Activated CD4-positive, alpha-beta T cell treated with anti-CD3 and anti-CD28 coated beads, Interleukin-10, Interleukin-2, amounts not matched to agents 100 ng/mL and 50 ng/mL, durations not matched to agents 16 hours and 8 hours (primary cell): ENCODE measurements at regions not wholly inside any gene's neighbourhood (a gene's known extent, or its start where the extent isn't known, plus 50 kb on each side); places are given as distances from the start of the nearest gene placed in this dataset.

Experiments used
- DNase-seq: peaks from one replicate; pipeline ENCODE4 v3.0.0-alpha.2; 2020

- DNase-seq: no peak
Observed at GRCh38 chr12:127539226-127539858, 727.6 kb upstream of the TMEM132C start.

GRCh38 chr12:127542391-127542790, 724.6 kb upstream of the TMEM132C start:
- DNase-seq: no peak

DNA sequence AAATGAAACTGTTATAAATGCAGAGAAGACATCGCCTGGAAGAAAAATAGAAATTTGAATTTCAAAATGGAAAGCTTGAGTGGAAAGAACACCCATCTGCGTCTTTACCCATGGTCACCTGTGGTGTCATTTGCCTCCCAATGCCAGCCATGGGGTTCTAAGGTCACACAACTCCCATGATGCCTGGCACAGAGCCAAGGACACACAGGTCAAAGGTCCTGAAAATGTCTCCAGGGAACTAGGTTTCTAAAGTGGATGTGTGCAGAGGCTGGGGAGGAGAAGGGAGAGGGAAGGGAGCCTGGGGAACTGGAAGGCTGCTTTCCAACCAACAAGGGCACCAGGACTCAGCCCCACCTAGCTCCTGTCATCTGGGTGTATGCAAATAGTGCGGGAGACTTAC, 724.0 kb upstream of the TMEM132C start:
- DNase-seq: no peak

- DNase-seq: no peak
Observed at GRCh38 chr12:127546721-127547505, 720.1 kb upstream of the TMEM132C start.

GRCh38 chr12:127548123-127548553, 718.8 kb upstream of the TMEM132C start:
- DNase-seq: no peak

GRCh38 chr12:127550271-127550670, 716.7 kb upstream of the TMEM132C start:
- DNase-seq: no peak

GRCh38 chr12:127552838-127553237, 714.1 kb upstream of the TMEM132C start:
- DNase-seq: no peak

DNA sequence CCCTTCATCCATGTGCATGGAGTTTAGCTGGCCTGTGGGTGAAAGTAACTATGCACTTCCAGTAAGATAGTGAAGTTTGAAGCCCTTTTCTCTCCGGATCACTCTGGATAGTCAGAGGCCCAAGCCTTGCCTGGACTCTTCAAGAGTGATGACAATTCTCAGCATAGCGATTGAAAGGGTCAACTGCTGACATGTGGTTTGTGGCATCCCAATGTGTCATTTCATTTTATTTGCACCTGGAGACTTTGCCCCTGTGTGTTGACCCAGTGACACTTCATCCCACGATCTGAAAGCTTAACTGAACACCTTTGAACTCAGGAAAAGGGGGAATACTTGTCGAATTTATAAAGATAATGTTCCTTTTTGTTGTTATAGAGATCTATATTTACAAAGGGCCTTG, 711.9 kb upstream of the TMEM132C start:
- no peak for DNase-seq

GRCh38 chr12:127556231-127556886, 710.6 kb upstream of the TMEM132C start:
- no peak for DNase-seq

- DNase-seq: no peak
Observed at GRCh38 chr12:127558361-127558760, 708.6 kb upstream of the TMEM132C start.

DNA sequence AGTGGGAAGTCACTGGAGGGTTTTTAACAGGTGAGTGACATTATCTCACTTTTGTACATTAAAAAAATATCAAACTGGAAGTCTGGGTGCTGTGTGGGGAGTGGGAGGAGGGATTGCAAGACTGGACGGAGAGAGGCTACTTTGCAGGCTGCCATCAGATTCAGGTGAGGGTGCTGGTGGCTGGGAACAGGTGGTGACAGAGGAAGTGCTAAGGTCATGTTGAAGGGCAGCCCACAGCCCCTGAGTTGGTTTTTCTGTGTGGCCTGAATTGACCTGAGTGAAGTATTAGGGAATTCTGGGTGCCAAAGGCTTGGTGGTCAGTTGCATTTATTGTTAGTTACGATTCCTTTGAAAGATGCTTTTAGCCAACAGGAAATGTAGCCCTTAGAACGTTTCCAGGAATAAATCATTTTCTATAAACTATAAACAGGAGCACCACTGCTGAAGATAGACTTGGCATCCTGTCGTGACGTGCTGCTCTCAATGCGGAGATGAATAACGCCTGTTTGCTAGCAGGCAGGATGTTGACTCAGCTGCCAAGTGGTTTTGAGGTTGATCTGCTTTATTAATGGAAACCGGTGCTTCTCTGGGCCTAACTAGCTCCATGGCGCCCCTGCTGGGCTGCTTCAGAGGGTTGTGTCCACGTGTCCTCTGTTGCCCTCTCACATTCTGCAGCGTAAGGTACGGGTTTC, 707.5 kb upstream of the TMEM132C start:
- peak; percentile 95 for DNase-seq

- DNase-seq: no peak
Observed at GRCh38 chr12:127560041-127560478, 706.9 kb upstream of the TMEM132C start.

DNA sequence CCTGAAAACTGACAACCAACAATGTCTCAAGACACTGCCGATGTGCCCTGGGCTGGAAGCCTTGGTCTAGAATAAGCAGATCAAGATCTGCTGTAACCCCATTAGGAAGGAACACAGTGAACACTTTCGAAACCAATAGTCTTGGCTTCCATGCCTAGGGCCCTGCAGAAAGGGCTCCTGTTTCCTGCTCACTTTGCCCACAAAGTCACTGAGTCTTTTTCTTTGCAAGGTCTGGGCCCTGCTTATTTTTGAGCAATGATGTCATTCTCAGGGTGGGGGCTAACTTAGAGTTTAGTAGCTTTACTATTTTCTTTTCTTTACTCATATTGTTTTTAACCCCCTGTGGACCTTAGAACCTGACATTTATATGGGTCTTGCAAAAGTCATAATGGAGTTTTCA, 704.2 kb upstream of the TMEM132C start:
- no peak for DNase-seq

GRCh38 chr12:127565241-127565640, 701.7 kb upstream of the TMEM132C start:
- no peak for DNase-seq

DNA sequence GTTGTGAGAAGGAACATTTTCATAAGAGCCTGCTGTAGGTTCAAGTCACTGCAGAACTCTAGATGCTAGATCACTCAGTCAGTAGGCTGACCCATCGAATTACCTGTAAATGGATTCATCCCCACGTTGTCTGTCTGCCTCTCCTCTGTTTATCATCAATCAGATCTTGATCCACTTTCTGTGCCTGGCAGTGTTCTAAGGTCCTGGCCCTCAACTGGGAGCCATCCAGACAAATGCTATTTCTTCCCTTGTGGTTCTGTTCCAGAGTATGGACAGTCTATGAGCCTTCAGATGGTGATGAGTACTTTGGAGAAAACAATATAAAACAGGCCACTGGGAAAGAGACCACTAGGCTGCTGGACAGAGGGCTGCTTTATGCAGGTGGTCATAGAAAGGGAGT, 699.4 kb upstream of the TMEM132C start:
- DNase-seq: no peak

- DNase-seq: no peak
Observed at GRCh38 chr12:127570387-127570786, 696.6 kb upstream of the TMEM132C start.

- DNase-seq: no peak
Observed at GRCh38 chr12:127570793-127571360, 696.1 kb upstream of the TMEM132C start.

- no peak for DNase-seq
Observed at GRCh38 chr12:127571578-127571977, 695.4 kb upstream of the TMEM132C start.

GRCh38 chr12:127579446-127579845, 687.5 kb upstream of the TMEM132C start:
- no peak for DNase-seq

GRCh38 chr12:127582074-127582473, 684.9 kb upstream of the TMEM132C start:
- DNase-seq: no peak

- no peak for DNase-seq
Observed at GRCh38 chr12:127583041-127583440, 683.9 kb upstream of the TMEM132C start.

DNA sequence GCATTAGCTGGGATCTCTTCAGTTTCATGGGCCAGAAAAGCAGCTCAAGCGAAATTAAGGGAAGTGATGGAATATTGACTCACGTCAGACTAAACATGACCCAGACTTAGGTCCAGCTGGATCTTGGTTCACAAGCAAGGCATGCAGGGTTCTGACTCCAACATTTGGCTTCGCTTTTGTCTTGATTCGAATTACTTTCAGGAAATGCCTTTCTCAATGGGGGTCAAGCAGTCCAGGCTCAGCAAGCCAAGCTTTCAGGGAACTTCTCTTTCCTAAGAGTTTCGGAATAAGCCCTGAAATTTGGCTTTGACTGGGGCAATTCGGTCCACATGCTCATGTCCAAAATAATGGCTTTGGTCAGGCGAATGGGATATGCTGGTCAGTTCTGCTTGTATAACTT, 678.7 kb upstream of the TMEM132C start:
- no peak for DNase-seq

- DNase-seq: no peak
Observed at GRCh38 chr12:127589541-127589940, 677.4 kb upstream of the TMEM132C start.
